Natural killer cell treated with Interleukin-12 subunit alpha and Interleukin-12 subunit beta and Interleukin-15 and Interleukin-18, amount 100 ng/mL, for 72 hours (primary cell): ENCODE measurements at regions not wholly inside any gene's neighbourhood (a gene's known extent, or its start where the extent isn't known, plus 50 kb on each side); places are given as distances from the start of the nearest gene placed in this dataset.
"Not testable (repeated sequence)": the region's sequence is repeated elsewhere in the genome, so short reads cannot be mapped to it uniquely, and the experiment has no call there.

Source experiments
- ATAC-seq, 2 donors: fragments of 150-1000 bp; cut with Tn5 transposase in 1 of 2; sonication (Bioruptor Pico), chemical (Tn5 transposase) in 1 of 2; 2 replicates each; pipeline ENCODE4 v1.10.0; 2021
- DNase-seq: peaks from one replicate; pipeline ENCODE4 v3.0.0; 2022; ENCODE audit warnings: low spot score
- H3K27ac Mint-ChIP-seq, 2 donors: 1 replicate in 1 of 2; 2 replicates in 1 of 2; pipeline ENCODE4 v1.8.0; 2022; ENCODE audit warnings: mixed read lengths in 2 of 2, mild to moderate bottlenecking in 1 of 2, moderate library complexity in 1 of 2
- H3K27me3 Mint-ChIP-seq, 2 donors: 1 replicate in 1 of 2; 2 replicates in 1 of 2; pipeline ENCODE4 v1.8.0; 2022; ENCODE audit warnings: mixed read lengths in 2 of 2
- H3K36me3 Mint-ChIP-seq: one replicate; pipeline ENCODE4 v1.8.0; 2022; ENCODE audit warnings: mixed read lengths
- H3K4me1 Mint-ChIP-seq, 2 donors: 1 replicate in 1 of 2; 2 replicates in 1 of 2; pipeline ENCODE4 v1.8.0; 2022; ENCODE audit warnings: low read depth in 2 of 2, mixed read lengths in 2 of 2, mild to moderate bottlenecking in 1 of 2
- H3K4me3 Mint-ChIP-seq: one replicate; pipeline ENCODE4 v1.8.0; 2022; ENCODE audit warnings: mixed read lengths
- H3K9me3 Mint-ChIP-seq: 2 replicates; pipeline ENCODE4 v1.8.0; 2022; ENCODE audit warnings: mixed read lengths

DNA sequence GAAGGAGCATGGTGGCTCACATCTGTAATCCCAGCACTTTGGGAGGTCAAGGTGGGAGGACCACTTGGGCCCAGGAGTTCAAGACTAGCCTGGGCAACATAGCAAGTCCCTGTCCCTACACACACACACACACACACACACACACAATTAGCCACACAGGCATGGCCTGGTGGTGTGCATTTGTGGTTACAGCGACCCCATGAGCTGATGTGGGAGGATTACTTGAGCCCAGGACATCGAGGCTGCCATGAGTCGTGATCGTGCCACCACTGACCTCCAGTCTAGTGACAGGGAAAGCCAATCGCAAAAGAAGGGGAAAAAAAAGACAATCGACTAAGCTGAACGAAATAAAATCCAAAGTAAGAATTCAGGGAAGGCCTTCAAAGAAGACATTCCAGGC is 67.9 kb downstream of the TBX3 start:
- Mint-ChIP-seq H3K9me3 (peaks cover 10% of the 10 kb centered on the region), H3K27ac (no peak overlapping the region), H3K27me3 (peaks cover 0 to 6% of the 10 kb centered on the region in 2 donors), H3K4me3 (no peak overlapping the region), H3K36me3 (peaks cover 4% of the 10 kb centered on the region), H3K4me1 (no peaks in the 10 kb centered on the region)
- ATAC-seq (no peak), DNase-seq (no peak)

- no peak overlapping the region for H3K27ac Mint-ChIP-seq
- no peak overlapping the region for H3K4me3 Mint-ChIP-seq
- H3K36me3 Mint-ChIP-seq, result peaks cover 4% of the 10 kb centered on the region
- DNase-seq (no peak), ATAC-seq (no peak)
- peaks cover 10% of the 10 kb centered on the region for H3K9me3 Mint-ChIP-seq
- no peaks in the 10 kb centered on the region for H3K4me1 Mint-ChIP-seq
- H3K27me3 Mint-ChIP-seq, result peaks cover 0 to 6% of the 10 kb centered on the region in 2 donors
Observed at GRCh38 chr12:114614040-114614439, 69.9 kb downstream of the TBX3 start.

DNA sequence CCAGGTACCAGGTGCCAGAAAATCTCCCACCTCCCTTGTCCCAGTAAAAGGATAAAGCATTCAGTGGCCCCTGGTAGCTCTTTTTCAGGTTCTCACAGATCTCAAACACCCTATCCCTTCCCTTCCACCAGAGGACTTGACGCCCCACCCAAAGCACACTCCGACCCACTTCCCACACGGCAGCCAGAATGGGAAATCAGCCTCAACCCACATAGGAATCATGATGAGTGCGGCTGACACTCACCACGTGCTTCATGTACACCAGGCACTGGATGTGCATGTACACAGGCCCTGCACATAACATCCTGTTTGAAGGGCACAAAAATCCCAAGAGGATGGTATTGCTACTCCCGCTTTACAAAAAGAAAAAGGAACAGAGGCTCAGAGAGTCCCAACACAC is 71.9 kb downstream of the TBX3 start:
- no peak for ATAC-seq
- Mint-ChIP-seq H3K27me3 (peaks cover 2 to 6% of the 10 kb centered on the region in 2 donors), H3K4me1 (no peaks in the 10 kb centered on the region), H3K36me3 (peaks cover 4% of the 10 kb centered on the region), H3K4me3 (no peak overlapping the region), H3K27ac (no peak overlapping the region), H3K9me3 (peaks cover 3% of the 10 kb centered on the region)
- DNase-seq, result no peak

- peaks cover 2 to 6% of the 10 kb centered on the region in 2 donors for H3K27me3 Mint-ChIP-seq
- H3K27ac Mint-ChIP-seq, result no peak overlapping the region
- H3K9me3 Mint-ChIP-seq, result peaks cover 3% of the 10 kb centered on the region
- H3K4me1 Mint-ChIP-seq, result no peaks in the 10 kb centered on the region
- H3K4me3 Mint-ChIP-seq, result no peak overlapping the region
- no peak for ATAC-seq
- DNase-seq, result no peak
- H3K36me3 Mint-ChIP-seq, result peaks cover 4% of the 10 kb centered on the region
Observed at GRCh38 chr12:114611145-114612018, 72.6 kb downstream of the TBX3 start.

GRCh38 chr12:114608509-114608908 is 75.5 kb downstream of the TBX3 start:
- Mint-ChIP-seq H3K27ac (no peak overlapping the region), H3K27me3 (peaks cover 5 to 6% of the 10 kb centered on the region in 2 donors), H3K36me3 (no peaks in the 10 kb centered on the region), H3K4me3 (no peak overlapping the region), H3K9me3 (no peaks in the 10 kb centered on the region), H3K4me1 (no peaks in the 10 kb centered on the region)
- no peak for ATAC-seq
- no peak for DNase-seq

- no peaks in the 10 kb centered on the region for H3K4me1 Mint-ChIP-seq
- ATAC-seq, result no peak
- no peaks in the 10 kb centered on the region for H3K9me3 Mint-ChIP-seq
- no peak overlapping the region for H3K27ac Mint-ChIP-seq
- DNase-seq, result no peak
- no peak overlapping the region for H3K4me3 Mint-ChIP-seq
- H3K36me3 Mint-ChIP-seq, result no peaks in the 10 kb centered on the region
- peaks cover 8 to 14% of the 10 kb centered on the region in 2 donors for H3K27me3 Mint-ChIP-seq
Observed at GRCh38 chr12:114605918-114606317, 78.1 kb downstream of the TBX3 start.

DNA sequence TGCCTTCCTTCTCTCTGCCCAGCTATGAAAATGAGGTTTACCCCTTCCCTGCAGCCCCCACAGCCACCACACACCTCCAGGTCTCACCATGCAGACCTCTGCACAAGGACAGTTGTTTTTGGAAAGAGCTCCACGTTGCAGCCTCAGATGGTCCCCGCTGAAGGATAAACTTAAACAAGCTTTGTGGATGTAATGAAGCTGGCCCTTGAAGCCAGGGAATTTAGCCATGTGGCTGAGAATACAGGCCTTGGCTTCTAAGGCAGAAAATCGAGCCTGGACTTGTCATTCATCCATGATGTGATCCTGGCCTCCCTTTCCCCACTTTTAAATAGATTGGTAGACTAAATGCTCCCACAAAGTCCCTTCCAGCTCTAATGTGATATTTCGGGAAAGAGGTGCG is 79.4 kb downstream of the TBX3 start:
- H3K9me3 Mint-ChIP-seq, result no peaks in the 10 kb centered on the region
- H3K36me3 Mint-ChIP-seq, result no peaks in the 10 kb centered on the region
- H3K27me3 Mint-ChIP-seq, result peaks cover 8 to 14% of the 10 kb centered on the region in 2 donors
- no peak overlapping the region for H3K27ac Mint-ChIP-seq
- ATAC-seq (no peak), DNase-seq (no peak)
- H3K4me3 Mint-ChIP-seq, result no peak overlapping the region
- H3K4me1 Mint-ChIP-seq, result no peaks in the 10 kb centered on the region

GRCh38 chr12:114600584-114600983 is 83.4 kb downstream of the TBX3 start:
- not testable (repeated sequence) for H3K27me3 Mint-ChIP-seq, H3K36me3 Mint-ChIP-seq, H3K4me1 Mint-ChIP-seq, H3K9me3 Mint-ChIP-seq, ATAC-seq, DNase-seq, H3K4me3 Mint-ChIP-seq, H3K27ac Mint-ChIP-seq

DNA sequence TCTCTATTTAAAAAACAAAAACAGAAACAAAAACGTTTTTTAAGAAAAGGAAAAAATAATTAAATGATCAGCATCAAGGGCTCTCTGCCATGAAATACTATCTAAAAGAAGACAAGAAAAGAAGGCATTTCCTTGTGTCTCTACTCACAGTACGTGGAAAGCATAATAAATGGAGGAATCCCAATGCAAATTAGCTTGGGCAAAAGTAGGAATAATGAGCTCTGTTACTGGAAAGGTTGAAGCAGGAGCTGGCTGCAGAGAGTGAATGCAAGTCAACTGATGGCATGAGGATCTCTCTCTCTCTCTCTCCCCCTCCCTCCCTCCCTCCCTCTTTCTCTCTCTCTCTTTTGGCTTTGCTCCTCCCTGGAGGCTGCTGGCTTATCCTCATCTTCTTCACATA is 85.9 kb downstream of the TBX3 start:
- Mint-ChIP-seq H3K9me3 (no peaks in the 10 kb centered on the region), H3K4me3 (no peak overlapping the region), H3K27ac (no peak overlapping the region), H3K36me3 (no peaks in the 10 kb centered on the region), H3K4me1 (no peaks in the 10 kb centered on the region), H3K27me3 (peaks cover 3 to 8% of the 10 kb centered on the region in 2 donors)
- DNase-seq (no peak), ATAC-seq (no peak)

- no peak overlapping the region for H3K4me3 Mint-ChIP-seq
- H3K4me1 Mint-ChIP-seq, result no peaks in the 10 kb centered on the region
- H3K9me3 Mint-ChIP-seq, result no peaks in the 10 kb centered on the region
- DNase-seq (no peak), ATAC-seq (no peak)
- H3K27me3 Mint-ChIP-seq, result no peaks in the 10 kb centered on the region
- no peak overlapping the region for H3K27ac Mint-ChIP-seq
- H3K36me3 Mint-ChIP-seq, result no peaks in the 10 kb centered on the region
Observed at GRCh38 chr12:114592946-114593345, 91.0 kb downstream of the TBX3 start.

GRCh38 chr12:114588061-114588460 is 95.9 kb downstream of the TBX3 start:
- ATAC-seq, result no peak

DNA sequence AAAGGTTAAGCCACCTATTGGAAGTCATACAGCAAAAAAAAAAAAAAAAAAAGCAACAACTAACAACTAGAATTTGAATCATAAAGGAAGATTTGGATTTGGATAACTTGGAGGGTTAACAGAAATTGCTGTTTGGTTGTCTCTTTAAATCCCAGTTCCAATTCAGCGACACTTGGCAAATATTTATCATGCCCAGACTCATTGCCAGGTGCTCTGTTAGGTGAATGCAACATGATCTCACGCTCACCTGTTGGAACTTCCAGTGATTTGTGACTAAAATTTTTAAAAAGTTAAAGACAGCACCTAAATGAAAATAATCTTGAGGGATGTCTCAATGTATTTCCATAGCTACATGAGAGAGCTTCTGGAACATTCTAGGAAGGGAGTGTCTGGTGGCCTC is 103.7 kb downstream of the TBX3 start:
- ATAC-seq (no peak), DNase-seq (no peak)
- Mint-ChIP-seq H3K27ac (no peak overlapping the region), H3K4me3 (no peak overlapping the region), H3K4me1 (no peaks in the 10 kb centered on the region), H3K27me3 (peaks cover 0 to 6% of the 10 kb centered on the region in 2 donors), H3K36me3 (no peaks in the 10 kb centered on the region), H3K9me3 (no peaks in the 10 kb centered on the region)

More at GRCh38 chr12:114588061-114588460, 95.9 kb downstream of the TBX3 start:
- H3K27ac Mint-ChIP-seq, result no peak overlapping the region
- H3K36me3 Mint-ChIP-seq, result no peaks in the 10 kb centered on the region
- DNase-seq, result no peak
- H3K9me3 Mint-ChIP-seq, result peaks cover 3% of the 10 kb centered on the region
- H3K4me3 Mint-ChIP-seq, result no peak overlapping the region
- H3K4me1 Mint-ChIP-seq, result no peaks in the 10 kb centered on the region
- no peaks in the 10 kb centered on the region for H3K27me3 Mint-ChIP-seq

DNA sequence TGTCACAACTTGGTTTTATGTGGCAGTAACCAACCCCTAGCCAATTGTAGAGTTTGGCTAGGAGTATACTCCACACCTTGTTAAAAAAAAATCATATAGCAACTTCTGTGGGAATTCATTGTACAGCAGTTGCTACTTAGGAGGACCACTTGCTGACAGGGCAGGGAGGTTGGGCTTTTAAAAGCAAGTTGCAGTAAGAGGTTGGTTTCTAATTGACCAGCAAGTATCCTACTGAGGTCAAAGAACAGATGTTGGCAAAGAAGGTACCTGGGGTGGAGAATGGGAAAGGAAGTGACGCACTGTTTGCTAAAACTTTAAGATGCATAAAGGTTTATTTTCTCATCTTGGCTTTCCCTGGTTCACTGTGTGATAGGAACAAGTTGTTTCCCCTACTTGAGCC is 104.6 kb downstream of the TBX3 start:
- no peaks in the 10 kb centered on the region for H3K36me3 Mint-ChIP-seq
- peaks cover 0 to 6% of the 10 kb centered on the region in 2 donors for H3K27me3 Mint-ChIP-seq
- no peak overlapping the region for H3K27ac Mint-ChIP-seq
- ATAC-seq (no peak), DNase-seq (no peak)
- H3K4me1 Mint-ChIP-seq, result no peaks in the 10 kb centered on the region
- H3K9me3 Mint-ChIP-seq, result no peaks in the 10 kb centered on the region
- H3K4me3 Mint-ChIP-seq, result no peak overlapping the region

GRCh38 chr12:114562654-114563053 is 121.3 kb downstream of the TBX3 start:
- H3K9me3 Mint-ChIP-seq, result no peaks in the 10 kb centered on the region
- H3K27ac Mint-ChIP-seq, result no peak overlapping the region
- H3K36me3 Mint-ChIP-seq, result no peaks in the 10 kb centered on the region
- no peaks in the 10 kb centered on the region for H3K4me1 Mint-ChIP-seq
- H3K4me3 Mint-ChIP-seq, result no peak overlapping the region
- DNase-seq (no peak), ATAC-seq (peak in 1 of 2 donors; percentile 20)
- peaks cover 2 to 5% of the 10 kb centered on the region in 2 donors for H3K27me3 Mint-ChIP-seq

- Mint-ChIP-seq H3K27ac (no peak overlapping the region), H3K4me1 (no peaks in the 10 kb centered on the region), H3K36me3 (no peaks in the 10 kb centered on the region), H3K4me3 (no peak overlapping the region), H3K9me3 (no peaks in the 10 kb centered on the region), H3K27me3 (peaks cover 0 to 3% of the 10 kb centered on the region in 2 donors)
- ATAC-seq, result no peak
- no peak for DNase-seq
Observed at GRCh38 chr12:114555451-114555850, 128.5 kb downstream of the TBX3 start.
